ENCODE measurements at regions not wholly inside any gene's neighbourhood (a gene's known extent, or its start where the extent isn't known, plus 50 kb on each side); places are given as distances from the start of the nearest gene placed in this dataset.
A peak's percentile ranks its signal among the peaks of the same experiment; 100 is the strongest.

GRCh38 chr2:51120754-51121280, 88.9 kb upstream of the NRXN1 start:
- H3K4me1 ChIP-seq (ENCODE audit: control insufficient read depth in 2 of 2, insufficient read depth in 1 of 2, low read depth in 1 of 2, low read length in 2 of 2) = no peaks in the 10 kb centered on the region
- no peak overlapping the region for H3K9ac ChIP-seq (ENCODE audit: low read depth, low read length, poor library complexity)
- no peak overlapping the region for H4K91ac ChIP-seq (ENCODE audit: low read depth, low read length, poor library complexity)
- H3K27ac ChIP-seq (replicated peaks; ENCODE audit: low read length) = no peak overlapping the region
- H3K23ac ChIP-seq (ENCODE audit: low read depth, low read length, poor library complexity) = no peak overlapping the region
- no peaks in the 10 kb centered on the region for H3K9me3 ChIP-seq (replicated peaks in 1 of 2; ENCODE audit: control insufficient read depth in 2 of 2, insufficient read depth in 1 of 2, low read depth in 1 of 2, low read length in 2 of 2)
- no peak overlapping the region for H2AFZ ChIP-seq (ENCODE audit: low read length)
- H3K18ac ChIP-seq (ENCODE audit: low read length) = no peak overlapping the region
- no peak overlapping the region for H2BK120ac ChIP-seq (ENCODE audit: low read depth, low read length)
- H3K4ac ChIP-seq (ENCODE audit: low read length) = no peak overlapping the region
- H2AK5ac ChIP-seq (ENCODE audit: low read depth, low read length) = no peak overlapping the region
- no peaks in the 10 kb centered on the region for H3K36me3 ChIP-seq (replicated peaks in 1 of 2; ENCODE audit: control insufficient read depth in 2 of 2, insufficient read depth in 2 of 2, low read length in 2 of 2)
- H3K79me1 ChIP-seq (ENCODE audit: low read depth, low read length) = no peaks in the 10 kb centered on the region
- H3K27me3 ChIP-seq (ENCODE audit: control insufficient read depth in 3 of 3, insufficient read depth in 3 of 3, low read depth in 1 of 3, low read length in 3 of 3) = no peaks in the 10 kb centered on the region
- no peak overlapping the region for H3K4me3 ChIP-seq (ENCODE audit: low read length in 2 of 2)
- no peak overlapping the region for H3K4me2 ChIP-seq (ENCODE audit: insufficient read depth, low read length, poor library complexity, severe bottlenecking)
- H2BK5ac ChIP-seq (ENCODE audit: low read length) = peak overlapping the region; percentile 48
- no peak overlapping the region for H4K8ac ChIP-seq (ENCODE audit: low read depth, low read length)
- H2BK12ac ChIP-seq (ENCODE audit: low read length) = no peak overlapping the region
- H2BK15ac ChIP-seq (ENCODE audit: low read length) = no peak overlapping the region
- no peak overlapping the region for H3K14ac ChIP-seq (ENCODE audit: low read length)
- DNase-seq (ENCODE audit: low spot score) = no peak
- WGBS, 2 donors (ENCODE audit: extremely low coverage in 2 of 2, insufficient read length in 2 of 2, insufficient replicate concordance in 1 of 2) = no CpG with 5 or more reads among the region's 3 CpGs

GRCh38 chr2:51111532-51111931, 79.6 kb upstream of the NRXN1 start:
- DNase-seq (ENCODE audit: low spot score) = no peak

GRCh38 chr2:51108794-51109193, 76.9 kb upstream of the NRXN1 start:
- Histone ChIP-seq H3K36me3 (replicated peaks in 1 of 2; ENCODE audit: control insufficient read depth in 2 of 2, insufficient read depth in 2 of 2, low read length in 2 of 2) (no peaks in the 10 kb centered on the region), H2BK5ac (ENCODE audit: low read length) (no peak overlapping the region), H2AK5ac (ENCODE audit: low read depth, low read length) (no peak overlapping the region), H3K23ac (ENCODE audit: low read depth, low read length, poor library complexity) (no peak overlapping the region), H3K18ac (ENCODE audit: low read length) (no peak overlapping the region), H3K4me3 (ENCODE audit: low read length in 2 of 2) (no peak overlapping the region), H3K9ac (ENCODE audit: low read depth, low read length, poor library complexity) (no peak overlapping the region), H3K9me3 (replicated peaks in 1 of 2; ENCODE audit: control insufficient read depth in 2 of 2, insufficient read depth in 1 of 2, low read depth in 1 of 2, low read length in 2 of 2) (no peaks in the 10 kb centered on the region), H3K27ac (replicated peaks; ENCODE audit: low read length) (no peak overlapping the region), H3K4me2 (ENCODE audit: insufficient read depth, low read length, poor library complexity, severe bottlenecking) (no peak overlapping the region), H2BK15ac (ENCODE audit: low read length) (no peak overlapping the region), H3K27me3 (ENCODE audit: control insufficient read depth in 3 of 3, insufficient read depth in 3 of 3, low read depth in 1 of 3, low read length in 3 of 3) (peaks cover 0 to 3% (median 0%) of the 10 kb centered on the region in 3 experiments), H3K79me1 (ENCODE audit: low read depth, low read length) (no peaks in the 10 kb centered on the region), H2BK12ac (ENCODE audit: low read length) (no peak overlapping the region), H3K14ac (ENCODE audit: low read length) (no peak overlapping the region), H4K91ac (ENCODE audit: low read depth, low read length, poor library complexity) (no peak overlapping the region), H2AFZ (ENCODE audit: low read length) (no peak overlapping the region), H2BK120ac (ENCODE audit: low read depth, low read length) (no peak overlapping the region), H4K8ac (ENCODE audit: low read depth, low read length) (no peak overlapping the region), H3K4me1 (ENCODE audit: control insufficient read depth in 2 of 2, insufficient read depth in 1 of 2, low read depth in 1 of 2, low read length in 2 of 2) (no peaks in the 10 kb centered on the region), H3K4ac (ENCODE audit: low read length) (no peak overlapping the region)
- WGBS, 2 donors (ENCODE audit: extremely low coverage in 2 of 2, insufficient read length in 2 of 2, insufficient replicate concordance in 1 of 2) = no CpG with 5 or more reads among the region's 1 CpG
- no peak for DNase-seq (ENCODE audit: low spot score)

More at GRCh38 chr2:51111532-51111931, 79.6 kb upstream of the NRXN1 start:
- H3K18ac ChIP-seq (ENCODE audit: low read length) = no peak overlapping the region
- no peak overlapping the region for H3K4ac ChIP-seq (ENCODE audit: low read length)
- no peaks in the 10 kb centered on the region for H3K9me3 ChIP-seq (replicated peaks in 1 of 2; ENCODE audit: control insufficient read depth in 2 of 2, insufficient read depth in 1 of 2, low read depth in 1 of 2, low read length in 2 of 2)
- no peak overlapping the region for H3K14ac ChIP-seq (ENCODE audit: low read length)
- peaks cover 0 to 3% (median 0%) of the 10 kb centered on the region in 3 experiments for H3K27me3 ChIP-seq (ENCODE audit: control insufficient read depth in 3 of 3, insufficient read depth in 3 of 3, low read depth in 1 of 3, low read length in 3 of 3)
- no CpG with 5 or more reads among the region's 3 CpGs for WGBS, 2 donors (ENCODE audit: extremely low coverage in 2 of 2, insufficient read length in 2 of 2, insufficient replicate concordance in 1 of 2)
- no peaks in the 10 kb centered on the region for H3K36me3 ChIP-seq (replicated peaks in 1 of 2; ENCODE audit: control insufficient read depth in 2 of 2, insufficient read depth in 2 of 2, low read length in 2 of 2)
- H2BK12ac ChIP-seq (ENCODE audit: low read length) = no peak overlapping the region
- no peak overlapping the region for H3K9ac ChIP-seq (ENCODE audit: low read depth, low read length, poor library complexity)
- H3K23ac ChIP-seq (ENCODE audit: low read depth, low read length, poor library complexity) = no peak overlapping the region
- H2AK5ac ChIP-seq (ENCODE audit: low read depth, low read length) = no peak overlapping the region
- no peak overlapping the region for H2BK15ac ChIP-seq (ENCODE audit: low read length)
- no peak overlapping the region for H3K4me2 ChIP-seq (ENCODE audit: insufficient read depth, low read length, poor library complexity, severe bottlenecking)
- no peaks in the 10 kb centered on the region for H3K79me1 ChIP-seq (ENCODE audit: low read depth, low read length)
- H2BK120ac ChIP-seq (ENCODE audit: low read depth, low read length) = no peak overlapping the region
- no peak overlapping the region for H2AFZ ChIP-seq (ENCODE audit: low read length)
- no peaks in the 10 kb centered on the region for H3K4me1 ChIP-seq (ENCODE audit: control insufficient read depth in 2 of 2, insufficient read depth in 1 of 2, low read depth in 1 of 2, low read length in 2 of 2)
- no peak overlapping the region for H3K27ac ChIP-seq (replicated peaks; ENCODE audit: low read length)
- H4K91ac ChIP-seq (ENCODE audit: low read depth, low read length, poor library complexity) = no peak overlapping the region
- no peak overlapping the region for H4K8ac ChIP-seq (ENCODE audit: low read depth, low read length)
- H3K4me3 ChIP-seq (ENCODE audit: low read length in 2 of 2) = no peak overlapping the region
- H2BK5ac ChIP-seq (ENCODE audit: low read length) = no peak overlapping the region

GRCh38 chr2:51107841-51108240, 75.9 kb upstream of the NRXN1 start:
- no peak overlapping the region for H2AK5ac ChIP-seq (ENCODE audit: low read depth, low read length)
- H3K4ac ChIP-seq (ENCODE audit: low read length) = no peak overlapping the region
- no peak overlapping the region for H2AFZ ChIP-seq (ENCODE audit: low read length)
- no peak overlapping the region for H2BK12ac ChIP-seq (ENCODE audit: low read length)
- H3K4me2 ChIP-seq (ENCODE audit: insufficient read depth, low read length, poor library complexity, severe bottlenecking) = no peak overlapping the region
- no peak overlapping the region for H2BK120ac ChIP-seq (ENCODE audit: low read depth, low read length)
- no peak overlapping the region for H2BK5ac ChIP-seq (ENCODE audit: low read length)
- DNase-seq (ENCODE audit: low spot score) = no peak
- H3K36me3 ChIP-seq (replicated peaks in 1 of 2; ENCODE audit: control insufficient read depth in 2 of 2, insufficient read depth in 2 of 2, low read length in 2 of 2) = no peaks in the 10 kb centered on the region
- H4K91ac ChIP-seq (ENCODE audit: low read depth, low read length, poor library complexity) = no peak overlapping the region
- H3K9ac ChIP-seq (ENCODE audit: low read depth, low read length, poor library complexity) = no peak overlapping the region
- no peak overlapping the region for H3K18ac ChIP-seq (ENCODE audit: low read length)
- H3K4me1 ChIP-seq (ENCODE audit: control insufficient read depth in 2 of 2, insufficient read depth in 1 of 2, low read depth in 1 of 2, low read length in 2 of 2) = peaks cover 6 to 7% of the 10 kb centered on the region in 2 donors
- no peak overlapping the region for H3K23ac ChIP-seq (ENCODE audit: low read depth, low read length, poor library complexity)
- no peaks in the 10 kb centered on the region for H3K79me1 ChIP-seq (ENCODE audit: low read depth, low read length)
- H4K8ac ChIP-seq (ENCODE audit: low read depth, low read length) = no peak overlapping the region
- H3K14ac ChIP-seq (ENCODE audit: low read length) = no peak overlapping the region
- H3K4me3 ChIP-seq (ENCODE audit: low read length in 2 of 2) = no peak overlapping the region
- no peak overlapping the region for H3K27ac ChIP-seq (replicated peaks; ENCODE audit: low read length)
- peaks cover 0 to 3% (median 0%) of the 10 kb centered on the region in 3 experiments for H3K27me3 ChIP-seq (ENCODE audit: control insufficient read depth in 3 of 3, insufficient read depth in 3 of 3, low read depth in 1 of 3, low read length in 3 of 3)
- no peak overlapping the region for H2BK15ac ChIP-seq (ENCODE audit: low read length)
- no peaks in the 10 kb centered on the region for H3K9me3 ChIP-seq (replicated peaks in 1 of 2; ENCODE audit: control insufficient read depth in 2 of 2, insufficient read depth in 1 of 2, low read depth in 1 of 2, low read length in 2 of 2)
- WGBS, 2 donors (ENCODE audit: extremely low coverage in 2 of 2, insufficient read length in 2 of 2, insufficient replicate concordance in 1 of 2) = no CpG with 5 or more reads among the region's 2 CpGs

Data from neuronal stem cell (in vitro differentiated cells).